ENCODE measurements at regions not wholly inside any gene's neighbourhood (a gene's known extent, or its start where the extent isn't known, plus 50 kb on each side); places are given as distances from the start of the nearest gene placed in this dataset.

DNA sequence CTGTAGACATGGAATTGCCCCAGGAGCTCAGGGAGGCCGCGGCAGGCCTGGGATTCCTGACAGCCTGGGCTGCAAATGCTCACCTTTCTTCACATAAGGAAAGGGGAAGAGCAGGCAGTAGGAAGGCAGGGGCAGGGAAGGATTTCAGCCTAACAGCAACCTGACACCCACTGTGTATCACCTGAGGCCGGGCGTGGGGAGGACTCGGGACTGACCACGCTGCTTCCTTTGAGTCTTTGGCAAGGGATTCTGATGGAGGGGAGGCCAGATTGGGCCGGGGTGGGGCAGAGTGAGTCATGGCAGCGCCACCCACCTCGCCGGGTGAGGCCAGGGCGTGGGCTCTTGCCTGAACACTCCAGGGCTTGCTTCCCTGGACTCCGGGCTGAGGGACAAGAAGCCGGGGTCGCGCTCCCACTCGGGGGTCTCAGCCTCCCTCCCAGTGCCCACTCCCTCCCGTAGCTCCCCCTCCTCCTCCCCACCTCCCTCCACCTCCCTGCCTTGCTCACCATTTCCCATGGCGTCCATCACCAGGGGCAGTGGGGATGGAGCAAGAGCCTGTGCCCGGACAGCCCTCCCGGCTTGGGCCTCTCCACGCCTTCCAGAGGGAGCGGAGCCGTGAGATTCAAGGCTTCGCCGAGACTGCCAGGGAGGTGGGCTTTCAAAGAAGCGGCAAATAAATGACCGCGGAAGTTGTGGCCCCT lies 247.9 kb upstream of the RTL1 start:
- TF ChIP-seq, protein P1, sequence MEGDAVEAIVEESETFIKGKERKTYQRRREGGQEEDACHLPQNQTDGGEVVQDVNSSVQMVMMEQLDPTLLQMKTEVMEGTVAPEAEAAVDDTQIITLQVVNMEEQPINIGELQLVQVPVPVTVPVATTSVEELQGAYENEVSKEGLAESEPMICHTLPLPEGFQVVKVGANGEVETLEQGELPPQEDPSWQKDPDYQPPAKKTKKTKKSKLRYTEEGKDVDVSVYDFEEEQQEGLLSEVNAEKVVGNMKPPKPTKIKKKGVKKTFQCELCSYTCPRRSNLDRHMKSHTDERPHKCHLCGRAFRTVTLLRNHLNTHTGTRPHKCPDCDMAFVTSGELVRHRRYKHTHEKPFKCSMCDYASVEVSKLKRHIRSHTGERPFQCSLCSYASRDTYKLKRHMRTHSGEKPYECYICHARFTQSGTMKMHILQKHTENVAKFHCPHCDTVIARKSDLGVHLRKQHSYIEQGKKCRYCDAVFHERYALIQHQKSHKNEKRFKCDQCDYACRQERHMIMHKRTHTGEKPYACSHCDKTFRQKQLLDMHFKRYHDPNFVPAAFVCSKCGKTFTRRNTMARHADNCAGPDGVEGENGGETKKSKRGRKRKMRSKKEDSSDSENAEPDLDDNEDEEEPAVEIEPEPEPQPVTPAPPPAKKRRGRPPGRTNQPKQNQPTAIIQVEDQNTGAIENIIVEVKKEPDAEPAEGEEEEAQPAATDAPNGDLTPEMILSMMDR (IDR thresholded peaks at IDR 0.05) = no peak
- no peak for ATAC-seq

DNA sequence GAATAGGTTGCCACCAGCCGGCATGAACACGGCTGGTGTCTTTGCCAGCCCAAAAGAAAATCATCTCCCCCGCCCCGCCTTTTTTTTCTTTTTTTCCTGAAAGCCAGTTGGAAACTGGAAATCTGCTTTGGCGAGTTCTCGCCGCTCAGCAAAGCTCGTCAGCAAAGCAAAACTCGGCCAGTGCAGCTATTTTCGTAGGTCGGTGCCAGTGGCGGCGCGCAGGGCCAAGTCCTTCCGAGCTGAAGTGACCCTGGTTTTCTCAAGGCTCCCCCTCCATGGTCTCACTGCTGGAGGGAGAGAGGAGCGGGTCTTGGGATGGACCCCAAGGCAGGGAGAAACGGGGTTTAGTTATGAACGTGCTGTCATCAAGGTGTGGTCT lies 248.4 kb upstream of the RTL1 start:
- Histone ChIP-seq H3K36me3 (no peaks in the 10 kb centered on the region), H3K27me3 (peaks cover 0 to 39% (median 23%) of the 10 kb centered on the region in 7 donors), H3K9me3 (peaks cover 0 to 18% (median 11%) of the 10 kb centered on the region in 11 donors), H3K4me1 (no peaks in the 10 kb centered on the region), H3K4me3 (peak overlapping the region in 1 of 10 donors; percentile 7), H3K27ac (no peak overlapping the region)
- TF ChIP-seq, protein P1 (IDR thresholded peaks at IDR 0.05) = no peak
- no peak for DNase-seq
- WGBS, 2 donors = 68 to 84% methylated on average over 18 of the region's 18 CpGs
- ATAC-seq = no peak
- intact Hi-C loops (cut with DNase I) = no loop called here

More for the DNA sequence above, 247.9 kb upstream of the RTL1 start:
- Histone ChIP-seq H3K36me3 (no peaks in the 10 kb centered on the region), H3K27me3 (peaks cover 0 to 39% (median 23%) of the 10 kb centered on the region in 7 donors), H3K27ac (no peak overlapping the region), H3K4me3 (peak overlapping the region in 1 of 10 donors; percentile 7), H3K4me1 (no peaks in the 10 kb centered on the region), H3K9me3 (peaks cover 0 to 23% (median 11%) of the 10 kb centered on the region in 11 donors)
- intact Hi-C loops (cut with DNase I) = no loop called here
- 56 to 64% methylated on average over 28 of the region's 28 CpGs for WGBS, 2 donors
- DNase-seq = no peak

DNA sequence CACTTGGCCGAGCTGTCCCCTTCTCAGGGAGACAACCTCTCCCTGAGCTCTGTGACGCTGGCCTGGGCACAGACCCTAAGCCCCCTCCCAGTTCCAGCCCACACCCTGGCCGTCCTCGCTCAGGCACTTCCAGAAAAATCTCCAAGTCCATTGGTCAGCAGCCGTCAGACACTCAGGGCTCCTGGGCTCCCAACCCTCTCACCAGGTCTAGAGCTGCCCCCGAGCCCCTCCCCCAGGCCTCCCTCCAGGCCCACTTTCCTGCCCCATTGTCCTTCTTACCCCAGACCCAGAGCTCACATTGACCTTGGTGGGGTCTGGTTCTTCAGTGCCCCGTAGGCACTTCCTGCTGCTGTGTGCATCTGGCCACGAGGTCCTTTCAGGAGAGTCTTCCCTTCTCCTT lies 249.3 kb upstream of the RTL1 start:
- Histone ChIP-seq H3K4me1 (no peaks in the 10 kb centered on the region), H3K27ac (no peak overlapping the region), H3K4me3 (no peak overlapping the region), H3K9me3 (peaks cover 0 to 8% (median 1%) of the 10 kb centered on the region in 11 donors), H3K27me3 (peaks cover 0 to 39% (median 24%) of the 10 kb centered on the region in 7 donors), H3K36me3 (no peaks in the 10 kb centered on the region)
- intact Hi-C loops (cut with DNase I) = no loop called here
- DNase-seq (no peak), ATAC-seq (no peak)
- TF ChIP-seq, protein P1 (IDR thresholded peaks at IDR 0.05) = no peak
- 82 to 90% methylated on average over 8 of the region's 8 CpGs for WGBS, 2 donors

DNA sequence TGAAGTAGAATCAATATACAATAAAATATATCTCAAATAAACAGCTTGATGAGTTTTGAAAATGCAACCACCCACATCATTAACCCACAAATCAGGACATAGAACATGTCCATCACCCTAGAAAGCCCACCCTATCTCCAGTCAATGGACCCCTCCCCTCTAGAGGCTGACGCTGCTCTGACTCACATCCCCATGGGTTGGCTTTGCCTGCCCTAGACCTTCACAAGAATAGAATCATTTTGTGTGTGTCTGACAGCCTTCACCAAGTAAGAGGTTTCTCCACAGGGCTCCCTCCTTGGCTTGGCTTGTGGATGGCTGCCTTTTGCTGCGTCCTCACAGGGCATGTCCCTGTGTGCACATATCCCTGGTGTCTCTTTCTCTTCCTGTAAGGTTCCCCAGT lies 250.2 kb upstream of the RTL1 start:
- no peaks in the 10 kb centered on the region for H3K36me3 ChIP-seq
- TF ChIP-seq, protein P1 (IDR thresholded peaks at IDR 0.05) = no peak
- intact Hi-C loops (cut with DNase I) = no loop called here
- no peak for ATAC-seq
- no peak overlapping the region for H3K4me3 ChIP-seq
- WGBS, 2 donors = 83% methylated on average over 2 of the region's 2 CpGs
- no peaks in the 10 kb centered on the region for H3K4me1 ChIP-seq
- DNase-seq = no peak
- H3K27ac ChIP-seq = no peak overlapping the region
- H3K9me3 ChIP-seq = peaks cover 0 to under 1% (median 0%) of the 10 kb centered on the region in 11 donors
- H3K27me3 ChIP-seq = peaks cover 0 to 39% (median 24%) of the 10 kb centered on the region in 7 donors
